Adrenal gland (tissue), 9 donors: ENCODE measurements at regions not wholly inside any gene's neighbourhood (a gene's known extent, or its start where the extent isn't known, plus 50 kb on each side); places are given as distances from the start of the nearest gene placed in this dataset.

Experiments used
- DNase-seq, 7 donors: peaks; one replicate each; pipeline ENCODE4 v3.0.0-alpha.2; 2019 to 2020
- H3K27ac ChIP-seq, 5 donors: fragments of 200-600 bp; sonication (generic) in 4 of 5; 1 replicate in 3 of 5; 2 replicates in 2 of 5; pipeline versions ENCODE4 v1.5.1 to v1.8.0; 2016 to 2020; ENCODE audit warnings: mild to moderate bottlenecking in 1 of 5
- H3K27me3 ChIP-seq: fragments of 200-600 bp; 2 replicates; pipeline ENCODE4 v1.8.0; 2021
- H3K36me3 ChIP-seq, 2 donors: fragments of 200-600 bp; replicated peaks in 1 of 2; 1 replicate in 1 of 2; 2 replicates in 1 of 2; pipeline versions ENCODE4 v1.5.1 to v1.8.0; 2018 to 2022
- H3K4me1 ChIP-seq, 2 donors: fragments of 200-600 bp; replicated peaks in 1 of 2; 1 replicate in 1 of 2; 2 replicates in 1 of 2; pipeline versions ENCODE4 v1.5.1 to v1.8.0; 2018 to 2021
- H3K4me3 ChIP-seq, 4 donors: fragments of 200-600 bp; sonication (generic) in 3 of 4; one replicate each; pipeline ENCODE4 v1.5.1; 2016 to 2018
- H3K9me3 ChIP-seq, 3 donors: fragments of 200-600 bp; sonication (generic) in 1 of 3; replicated peaks in 1 of 3; 1 replicate in 2 of 3; 2 replicates in 1 of 3; pipeline versions ENCODE4 v1.5.1 to v1.8.0; 2016 to 2021
- POLR2A ChIP-seq, 2 donors: fragments of 450-650 bp; IDR thresholded peaks; one replicate each; pipeline ENCODE4 v1.6.1; 2017; ENCODE audit warnings: antibody characterized with exemption in 2 of 2, mild to moderate bottlenecking in 2 of 2, moderate library complexity in 1 of 2
- WGBS, 4 donors: extraction: QIAGEN DNeasy Blood & Tissue Kit in 2 of 4; methylation state at CpG; one replicate each; pipeline versions ENCODE4 v1.1.5 to v1.1.7; 2013 to 2017; 5-methylcytosine and 5-hydroxymethylcytosine counted together
- intact Hi-C, 2 donors: fragments of 100-400 bp; cut with DNase I; formaldehyde crosslinking; loops; one replicate each; pipeline versions ENCODE4 v1.14.1 to v1.15.0; 2022 to 2023
- TF ChIP-seq, protein P1 (sequence below), 6 experiments: fragments of 450-650 bp in 4 of 6; fragments of 200-600 bp in 2 of 6; sonication (generic) in 1 of 6; IDR thresholded peaks; 1 replicate in 5 of 6; 2 replicates in 1 of 6; pipeline versions ENCODE4 v1.5.1 to v1.8.0; 2016 to 2021; ENCODE audit warnings: antibody characterized with exemption in 6 of 6, mild to moderate bottlenecking in 2 of 6, moderate library complexity in 1 of 6
- donor health status: healthy with polysubstance abuse.
- donor health status: Bipolar disorder and iron deficiency.
- donor health status: DM: yes; HTN: yes; CAD: no.
- donor health status: DM: no; HTN: no; CAD: no.
- donor health status: DM: no; HTN: no; CAD: no.

DNA sequence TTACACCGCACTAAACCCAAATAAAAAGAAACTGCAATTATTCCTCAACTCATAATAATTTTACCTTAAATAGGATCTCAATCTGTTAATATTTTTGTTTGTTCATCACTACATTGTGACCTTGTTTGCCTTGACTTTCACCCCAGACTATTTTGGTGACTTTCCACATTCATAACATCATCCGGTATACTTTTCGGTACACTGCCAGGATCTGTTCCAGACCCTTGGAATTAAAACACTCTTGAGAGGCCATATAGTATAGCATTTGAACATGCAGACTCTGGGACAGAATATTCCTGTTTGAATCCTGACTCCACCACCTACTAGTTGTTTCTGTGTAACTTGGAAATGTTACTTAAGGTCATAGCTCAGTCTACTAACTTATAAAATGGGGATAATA is 577.4 kb downstream of the METTL4 start:
- H3K36me3 ChIP-seq: no peaks in the 10 kb centered on the region
- intact Hi-C loops: no loop called here
- no peaks in the 10 kb centered on the region for H3K9me3 ChIP-seq
- H3K4me1 ChIP-seq: no peaks in the 10 kb centered on the region
- H3K4me3 ChIP-seq: no peak overlapping the region
- DNase-seq: no peak
- H3K27ac ChIP-seq: no peak overlapping the region
- 88 to 91% (median 89%) methylated on average over 3 of the region's 3 CpGs for WGBS, 4 donors
- TF ChIP-seq, protein P1, sequence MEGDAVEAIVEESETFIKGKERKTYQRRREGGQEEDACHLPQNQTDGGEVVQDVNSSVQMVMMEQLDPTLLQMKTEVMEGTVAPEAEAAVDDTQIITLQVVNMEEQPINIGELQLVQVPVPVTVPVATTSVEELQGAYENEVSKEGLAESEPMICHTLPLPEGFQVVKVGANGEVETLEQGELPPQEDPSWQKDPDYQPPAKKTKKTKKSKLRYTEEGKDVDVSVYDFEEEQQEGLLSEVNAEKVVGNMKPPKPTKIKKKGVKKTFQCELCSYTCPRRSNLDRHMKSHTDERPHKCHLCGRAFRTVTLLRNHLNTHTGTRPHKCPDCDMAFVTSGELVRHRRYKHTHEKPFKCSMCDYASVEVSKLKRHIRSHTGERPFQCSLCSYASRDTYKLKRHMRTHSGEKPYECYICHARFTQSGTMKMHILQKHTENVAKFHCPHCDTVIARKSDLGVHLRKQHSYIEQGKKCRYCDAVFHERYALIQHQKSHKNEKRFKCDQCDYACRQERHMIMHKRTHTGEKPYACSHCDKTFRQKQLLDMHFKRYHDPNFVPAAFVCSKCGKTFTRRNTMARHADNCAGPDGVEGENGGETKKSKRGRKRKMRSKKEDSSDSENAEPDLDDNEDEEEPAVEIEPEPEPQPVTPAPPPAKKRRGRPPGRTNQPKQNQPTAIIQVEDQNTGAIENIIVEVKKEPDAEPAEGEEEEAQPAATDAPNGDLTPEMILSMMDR (IDR thresholded peaks at IDR 0.05): no peak
- no peak for TF ChIP-seq POLR2A (IDR thresholded peaks at IDR 0.05)
- no peaks in the 10 kb centered on the region for H3K27me3 ChIP-seq

DNA sequence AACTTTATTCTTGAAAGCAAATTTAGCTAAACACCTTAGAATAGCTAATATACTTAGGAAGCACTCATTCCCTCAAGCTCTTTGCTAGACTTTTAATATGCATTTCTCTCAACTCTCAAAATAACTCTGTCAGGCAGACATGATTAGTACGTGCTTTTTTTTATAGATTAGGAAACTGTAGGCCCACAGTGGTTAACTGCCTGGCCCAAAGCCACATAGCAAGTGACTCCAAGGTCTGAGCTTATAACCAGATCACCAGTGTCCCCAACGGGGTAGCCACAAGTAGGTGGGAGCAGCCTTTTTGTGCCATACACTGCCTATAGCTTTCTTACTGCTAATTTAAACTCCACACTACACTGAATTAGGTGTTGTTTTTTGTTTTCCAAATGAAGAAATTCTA is 576.8 kb downstream of the METTL4 start:
- no peak overlapping the region for H3K27ac ChIP-seq
- no peak overlapping the region for H3K4me3 ChIP-seq
- DNase-seq: no peak
- intact Hi-C loops: no loop called here
- 41 to 49% (median 47%) methylated on average over 2 of the region's 2 CpGs for WGBS, 4 donors
- TF ChIP-seq POLR2A (IDR thresholded peaks at IDR 0.05): no peak
- TF ChIP-seq, protein P1 (IDR thresholded peaks at IDR 0.05): no peak
- no peaks in the 10 kb centered on the region for H3K27me3 ChIP-seq
- no peaks in the 10 kb centered on the region for H3K4me1 ChIP-seq
- no peaks in the 10 kb centered on the region for H3K36me3 ChIP-seq
- H3K9me3 ChIP-seq: no peaks in the 10 kb centered on the region

DNA sequence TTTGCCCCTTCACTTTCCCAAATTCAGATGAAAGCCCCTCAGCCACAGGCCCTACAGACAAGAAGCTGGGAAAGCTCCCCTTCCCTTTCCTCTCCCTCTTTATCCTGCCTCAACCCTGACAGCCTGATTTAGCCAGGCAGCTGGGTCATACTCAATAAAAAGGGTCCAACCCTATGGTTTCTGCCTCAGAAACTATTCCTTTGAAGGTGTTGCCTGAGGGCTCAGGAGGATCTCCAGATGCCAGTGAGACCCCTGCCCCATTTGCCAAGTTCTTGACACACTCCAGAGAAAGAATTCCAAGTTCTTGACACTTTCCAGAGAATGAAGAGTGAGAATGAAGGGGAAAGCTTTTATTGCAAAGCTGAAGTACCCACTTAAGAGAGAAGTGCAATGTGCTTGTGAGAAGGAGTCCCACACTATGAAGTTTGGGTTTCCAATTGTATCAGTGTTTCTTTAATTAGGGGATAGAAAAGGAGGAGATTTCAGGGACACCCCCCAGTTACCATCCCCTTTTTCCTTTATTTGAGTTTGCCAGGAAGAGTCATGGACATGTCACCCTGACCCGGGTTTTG is 576.2 kb downstream of the METTL4 start:
- Histone ChIP-seq H3K4me3 (no peak overlapping the region), H3K4me1 (no peaks in the 10 kb centered on the region), H3K36me3 (no peaks in the 10 kb centered on the region), H3K27me3 (no peaks in the 10 kb centered on the region), H3K27ac (no peak overlapping the region), H3K9me3 (no peaks in the 10 kb centered on the region)
- intact Hi-C loops: no loop called here
- no peak for DNase-seq
- 56 to 65% (median 62%) methylated on average over 1 of the region's 1 CpG for WGBS, 4 donors
- TF ChIP-seq, protein P1 (IDR thresholded peaks at IDR 0.05): no peak
- TF ChIP-seq POLR2A (IDR thresholded peaks at IDR 0.05): no peak

DNA sequence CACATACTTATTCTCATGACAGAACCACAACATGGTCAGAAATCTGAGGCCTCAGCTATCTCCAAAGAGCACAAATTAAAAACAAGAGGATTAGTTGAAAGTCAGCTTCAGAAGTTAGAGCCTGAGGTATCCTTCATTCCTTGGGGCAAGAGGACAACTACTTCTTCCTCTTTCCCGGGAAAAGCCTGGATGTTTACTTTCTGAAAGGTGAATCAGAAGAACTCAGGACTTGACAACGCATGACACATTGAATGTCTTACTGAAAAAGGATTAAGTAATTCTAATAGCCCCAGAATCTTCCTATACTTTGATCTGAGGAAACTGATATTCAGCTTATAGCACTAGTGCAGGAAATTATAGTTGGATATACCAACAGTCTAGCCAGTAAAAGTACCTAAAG is 573.2 kb downstream of the METTL4 start:
- WGBS, 4 donors: 56 to 62% (median 60%) methylated on average over 2 of the region's 2 CpGs
- intact Hi-C loops: no loop called here
- H3K27ac ChIP-seq: no peak overlapping the region
- no peaks in the 10 kb centered on the region for H3K27me3 ChIP-seq
- H3K36me3 ChIP-seq: no peaks in the 10 kb centered on the region
- no peak for DNase-seq
- TF ChIP-seq, protein P1 (IDR thresholded peaks at IDR 0.05): no peak
- no peak for TF ChIP-seq POLR2A (IDR thresholded peaks at IDR 0.05)
- H3K4me3 ChIP-seq: no peak overlapping the region
- H3K4me1 ChIP-seq: no peaks in the 10 kb centered on the region
- no peaks in the 10 kb centered on the region for H3K9me3 ChIP-seq
